IPS-18c (cell line): ENCODE measurements at regions not wholly inside any gene's neighbourhood (a gene's known extent, or its start where the extent isn't known, plus 50 kb on each side); places are given as distances from the start of the nearest gene placed in this dataset.

Experiments
- H3K4me3 ChIP-seq: 2 replicates; pipeline ENCODE4 v1.7.0; 2013; ENCODE audit warnings: low read depth, mild to moderate bottlenecking, low read length, moderate library complexity; ENCODE audit not compliant: insufficient read depth
- H3K9me3 ChIP-seq: one replicate; pipeline ENCODE4 v1.6.1; 2013; ENCODE audit warnings: mild to moderate bottlenecking, low read length, moderate library complexity; ENCODE audit not compliant: control insufficient read depth, insufficient read depth

GRCh38 chr17:5793157-5793556, 208.8 kb upstream of the NLRP1 start:
- Histone ChIP-seq H3K4me3 (no peak overlapping the region), H3K9me3 (peaks cover 2% of the 10 kb centered on the region)

- H3K9me3 ChIP-seq: peaks cover 2% of the 10 kb centered on the region
- H3K4me3 ChIP-seq: no peak overlapping the region
Measured at GRCh38 chr17:5793899-5794298, 209.6 kb upstream of the NLRP1 start.

GRCh38 chr17:5794385-5794784, 210.1 kb upstream of the NLRP1 start:
- peaks cover 2% of the 10 kb centered on the region for H3K9me3 ChIP-seq
- H3K4me3 ChIP-seq: no peak overlapping the region

GRCh38 chr17:5794881-5795506, 210.7 kb upstream of the NLRP1 start:
- H3K4me3 ChIP-seq: no peak overlapping the region
- peaks cover 2% of the 10 kb centered on the region for H3K9me3 ChIP-seq

- Histone ChIP-seq H3K9me3 (peaks cover 7% of the 10 kb centered on the region), H3K4me3 (no peak overlapping the region)
Measured at GRCh38 chr17:5797447-5798050, 213.2 kb upstream of the NLRP1 start.

- no peak overlapping the region for H3K4me3 ChIP-seq
- H3K9me3 ChIP-seq: peaks cover 6% of the 10 kb centered on the region
Measured at GRCh38 chr17:5798094-5798493, 213.8 kb upstream of the NLRP1 start.

GRCh38 chr17:5800131-5800530, 215.8 kb upstream of the NLRP1 start:
- no peak overlapping the region for H3K4me3 ChIP-seq
- peaks cover 6% of the 10 kb centered on the region for H3K9me3 ChIP-seq

- peaks cover 6% of the 10 kb centered on the region for H3K9me3 ChIP-seq
- no peak overlapping the region for H3K4me3 ChIP-seq
Measured at GRCh38 chr17:5800646-5801045, 216.3 kb upstream of the NLRP1 start.

GRCh38 chr17:5804251-5804650, 219.9 kb upstream of the NLRP1 start:
- no peak overlapping the region for H3K4me3 ChIP-seq
- H3K9me3 ChIP-seq: peaks cover 10% of the 10 kb centered on the region

- no peak overlapping the region for H3K4me3 ChIP-seq
- H3K9me3 ChIP-seq: peaks cover 13% of the 10 kb centered on the region
Measured at GRCh38 chr17:5809056-5809455, 224.7 kb upstream of the NLRP1 start.

GRCh38 chr17:5809580-5810188, 225.4 kb upstream of the NLRP1 start:
- H3K9me3 ChIP-seq: peaks cover 13% of the 10 kb centered on the region
- H3K4me3 ChIP-seq: no peak overlapping the region

GRCh38 chr17:5812590-5812989, 228.3 kb upstream of the NLRP1 start:
- Histone ChIP-seq H3K9me3 (peaks cover 13% of the 10 kb centered on the region), H3K4me3 (no peak overlapping the region)

- no peak overlapping the region for H3K4me3 ChIP-seq
- peaks cover 13% of the 10 kb centered on the region for H3K9me3 ChIP-seq
Measured at GRCh38 chr17:5813357-5813756, 229.0 kb upstream of the NLRP1 start.

- H3K4me3 ChIP-seq: no peak overlapping the region
- peaks cover 9% of the 10 kb centered on the region for H3K9me3 ChIP-seq
Measured at GRCh38 chr17:5815396-5815795, 231.1 kb upstream of the NLRP1 start.

GRCh38 chr17:5816491-5817070, 232.3 kb upstream of the NLRP1 start:
- peaks cover 3% of the 10 kb centered on the region for H3K9me3 ChIP-seq
- H3K4me3 ChIP-seq: no peak overlapping the region

- no peak overlapping the region for H3K4me3 ChIP-seq
Measured at GRCh38 chr17:5817475-5818395, 233.4 kb upstream of the NLRP1 start.

GRCh38 chr17:5819396-5819795, 235.1 kb upstream of the NLRP1 start:
- Histone ChIP-seq H3K4me3 (no peak overlapping the region), H3K9me3 (no peaks in the 10 kb centered on the region)

More at GRCh38 chr17:5817475-5818395, 233.4 kb upstream of the NLRP1 start:
- peaks cover 3% of the 10 kb centered on the region for H3K9me3 ChIP-seq
